NCI-H146 treated with DMSO at 0.1 percent for 48 hours (cell line): ENCODE measurements at regions not wholly inside any gene's neighbourhood (a gene's known extent, or its start where the extent isn't known, plus 50 kb on each side); places are given as distances from the start of the nearest gene placed in this dataset.

Source experiments
- DNase-seq: peaks from one replicate; lab custom pipeline; 2025; ENCODE audit not compliant: unreplicated experiment; lab: John Stamatoyannopoulos, UW

DNA sequence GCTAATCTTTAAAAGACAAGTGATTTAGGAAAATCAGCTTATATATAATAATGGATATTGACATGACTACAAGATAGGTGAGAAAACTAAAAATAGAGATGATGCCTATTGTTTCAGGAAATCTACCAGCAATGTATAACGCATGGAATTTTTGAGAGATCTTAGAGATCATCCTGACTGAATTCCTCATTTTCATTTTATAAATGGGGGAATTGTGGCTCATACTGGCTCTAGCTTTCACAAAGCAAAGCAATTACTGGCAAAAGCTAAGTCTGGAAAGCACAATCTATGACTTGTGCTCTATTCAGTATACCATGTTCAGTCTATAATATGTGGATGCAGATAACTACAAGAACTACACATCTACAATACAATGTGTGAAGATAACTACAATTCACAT is 51.9 kb upstream of the FANCL start:
- DNase-seq: no peak

DNA sequence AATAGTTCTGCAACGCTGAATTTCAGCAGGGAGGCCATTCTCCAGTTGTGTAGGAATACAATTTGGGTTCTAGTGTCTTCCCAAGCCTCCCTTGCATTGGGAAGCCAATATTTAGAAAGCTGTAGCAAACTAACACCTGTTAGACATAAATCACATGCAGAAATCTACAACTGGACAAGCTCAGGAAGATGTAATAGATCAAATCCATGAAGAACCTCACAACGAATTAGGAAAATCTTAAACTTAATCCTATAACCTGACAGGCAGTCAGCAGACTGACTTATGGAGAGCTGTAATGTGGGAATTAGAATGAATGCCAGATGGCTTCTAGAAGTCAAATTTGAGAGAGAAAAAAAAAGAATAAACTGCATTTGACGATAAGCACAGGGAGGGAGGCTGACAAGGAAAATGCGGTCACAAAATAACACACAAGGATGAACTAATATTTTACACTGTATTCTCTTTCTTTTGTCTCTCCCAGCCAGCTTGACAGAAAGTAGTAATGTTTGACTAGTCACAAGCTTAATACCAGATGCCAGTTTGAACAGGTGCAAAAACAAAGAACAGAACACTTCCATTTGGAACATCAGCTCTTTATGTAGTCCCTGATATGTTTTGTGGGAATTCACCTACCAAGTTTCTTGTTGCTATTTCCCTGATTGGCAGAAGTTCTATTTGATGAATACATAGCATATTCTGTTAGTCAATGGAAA is 50.8 kb upstream of the FANCL start:
- DNase-seq: peak; percentile 87
